SK-N-SH (cell line): ENCODE measurements at regions not wholly inside any gene's neighbourhood (a gene's known extent, or its start where the extent isn't known, plus 50 kb on each side); places are given as distances from the start of the nearest gene placed in this dataset.

Experiments
- CTCF ChIA-PET: fragments of 300-600, 350-600 bp; formaldehyde crosslinking; extraction: SDS; loops from one replicate; lab custom pipeline; 2021; lab: Yijun Ruan, JAX
- POLR2A ChIA-PET: fragments of 350-600 bp; sonication (Branson Sonifier 250); formaldehyde crosslinking; extraction: SDS; loops from one replicate; lab custom pipeline; 2020; ENCODE audit warnings: antibody characterized with exemption, inconsistent platforms; lab: Yijun Ruan, JAX
- DNase-seq: peaks from one replicate; pipeline ENCODE4 v3.0.0; 2012
- H2AFZ ChIP-seq: fragments of 200-600 bp; sonication (generic); 2 replicates; pipeline ENCODE4 v1.8.1; 2016; ENCODE audit warnings: antibody characterized with exemption, mild to moderate bottlenecking, low read depth
- H3F3A ChIP-seq: fragments of 200-600 bp; sonication (generic); replicated peaks from 2 replicates; pipeline ENCODE3; 2016; ENCODE audit warnings: antibody characterized with exemption, mild to moderate bottlenecking; ENCODE audit not compliant: insufficient read depth
- H3K27ac ChIP-seq, 2 experiments: fragments of 200-500 bp in 1 of 2; fragments of 200-600 bp in 1 of 2; sonication (Bioruptor generic) in 1 of 2; sonication (generic), shearing (Covaris generic) in 1 of 2; 2 replicates each; pipeline versions ENCODE4 v1.5.1 to v1.6.1; 2014 to 2016; ENCODE audit warnings: low read depth in 2 of 2, inconsistent platforms in 1 of 2, low read length in 1 of 2, mild to moderate bottlenecking in 1 of 2, mixed read lengths in 1 of 2
- H3K27me3 ChIP-seq: fragments of 200-600 bp; sonication (generic), shearing (Covaris generic); 2 replicates; pipeline ENCODE4 v1.6.1; 2016; ENCODE audit warnings: mixed run types; ENCODE audit not compliant: insufficient read depth
- H3K36me3 ChIP-seq, 2 experiments: fragments of 200-500 bp in 1 of 2; fragments of 200-600 bp in 1 of 2; sonication (Bioruptor generic) in 1 of 2; sonication (generic) in 1 of 2; replicated peaks in 1 of 2; 2 replicates each; pipeline versions ENCODE3 to v1.5.1; 2014 to 2016; ENCODE audit warnings: low read length in 1 of 2, mild to moderate bottlenecking in 1 of 2; ENCODE audit not compliant: insufficient read depth in 2 of 2, control insufficient read depth in 1 of 2
- H3K4me1 ChIP-seq, 2 experiments: fragments of 200-500 bp in 1 of 2; fragments of 200-600 bp in 1 of 2; sonication (Bioruptor generic) in 1 of 2; sonication (generic), shearing (Covaris generic) in 1 of 2; 2 replicates each; pipeline versions ENCODE4 v1.5.1 to v1.6.1; 2014 to 2016; ENCODE audit warnings: low read depth in 1 of 2, low read length in 1 of 2, mixed run types in 1 of 2; ENCODE audit not compliant: insufficient read depth in 2 of 2, control insufficient read depth in 1 of 2
- H3K4me2 ChIP-seq: fragments of 200-600 bp; sonication (generic), shearing (Covaris generic); 2 replicates; pipeline ENCODE4 v1.6.1; 2017; ENCODE audit warnings: mixed run types
- H3K4me3 ChIP-seq, 2 experiments: fragments of 200-500 bp in 1 of 2; fragments of 200-600 bp in 1 of 2; sonication (Bioruptor generic) in 1 of 2; sonication (generic), shearing (Covaris generic) in 1 of 2; 2 replicates each; pipeline versions ENCODE4 v1.5.1 to v1.8.1; 2014 to 2016; ENCODE audit warnings: low read depth in 2 of 2, inconsistent platforms in 1 of 2, low read length in 1 of 2, mild to moderate bottlenecking in 1 of 2, mixed read lengths in 1 of 2, moderate library complexity in 1 of 2
- H3K79me2 ChIP-seq: fragments of 200-600 bp; sonication (generic); 2 replicates; pipeline ENCODE4 v1.8.1; 2017; ENCODE audit warnings: mild to moderate bottlenecking; ENCODE audit not compliant: insufficient read depth
- H3K9ac ChIP-seq: fragments of 200-600 bp; sonication (generic); 2 replicates; pipeline ENCODE4 v1.6.1; 2017; ENCODE audit warnings: mixed run types
- H3K9me2 ChIP-seq: fragments of 200-600 bp; sonication (generic); 2 replicates; pipeline ENCODE4 v1.6.1; 2017; ENCODE audit warnings: mixed run types
- H3K9me3 ChIP-seq: fragments of 200-600 bp; sonication (generic); 2 replicates; pipeline ENCODE4 v1.6.1; 2017; ENCODE audit warnings: mixed run types, mild to moderate bottlenecking, moderate library complexity
- H4K20me1 ChIP-seq: fragments of 200-600 bp; sonication (generic); 2 replicates; pipeline ENCODE4 v1.6.1; 2017; ENCODE audit warnings: mild to moderate bottlenecking, mixed run types; ENCODE audit not compliant: insufficient read depth
- CHD2 ChIP-seq: fragments of 150-350 bp; IDR thresholded peaks from 2 replicates; pipeline ENCODE4 v1.6.1; 2018; ENCODE audit warnings: low read length; ENCODE audit not compliant: partially characterized antibody
- FOXM1 ChIP-seq: IDR thresholded peaks from 2 replicates; pipeline ENCODE4 v1.4.0; 2012; ENCODE audit warnings: low read depth, mild to moderate bottlenecking
- GATA2 ChIP-seq: sonication (generic); formaldehyde crosslinking; IDR thresholded peaks from 2 replicates; pipeline ENCODE4 v1.5.0; 2020; ENCODE audit warnings: mild to moderate bottlenecking, missing genetic modification reagents
- MEF2A ChIP-seq: IDR thresholded peaks from 2 replicates; pipeline ENCODE4 v1.4.0; 2012; ENCODE audit warnings: low read depth, borderline replicate concordance
- NFIC ChIP-seq: IDR thresholded peaks from 2 replicates; pipeline ENCODE4 v1.4.0; 2012; ENCODE audit warnings: borderline replicate concordance
- SIN3A ChIP-seq: IDR thresholded peaks from 2 replicates; pipeline ENCODE4 v1.6.1; 2012; ENCODE audit warnings: low read depth, mild to moderate bottlenecking, low read length, moderate library complexity, borderline replicate concordance
- WGBS: methylation state at CpG from one replicate; pipeline ENCODE4 v1.1.6; 2017; ENCODE audit warnings: low lambda C conversion rate; 5-methylcytosine and 5-hydroxymethylcytosine counted together
- TF ChIP-seq, protein P1 (sequence below): IDR thresholded peaks from 2 replicates; pipeline ENCODE4 v1.6.1; 2012; ENCODE audit warnings: mild to moderate bottlenecking, low read depth, low read length, moderate library complexity
- TF ChIP-seq, protein P2 (sequence below): IDR thresholded peaks from 2 replicates; pipeline ENCODE4; 2012

DNA sequence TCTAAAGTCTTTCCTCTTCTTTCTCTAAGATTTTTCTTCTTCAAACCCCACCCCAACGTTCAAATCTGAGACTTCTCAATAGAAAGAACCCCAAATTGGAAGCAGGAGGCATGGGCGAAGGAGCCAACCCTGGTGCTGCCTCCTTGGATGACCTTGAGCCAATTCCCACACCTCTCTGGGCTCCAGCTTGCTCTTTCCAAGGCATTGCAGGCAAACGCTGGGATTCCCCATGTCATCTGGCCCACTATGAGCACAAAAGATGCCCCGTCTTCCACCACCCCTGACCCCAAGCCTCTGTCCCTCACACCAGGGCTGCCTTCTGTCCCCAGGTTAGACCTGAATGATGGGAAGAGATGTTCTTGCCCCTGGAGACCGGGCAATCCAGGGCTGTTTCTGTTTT lies 57.0 kb downstream of the TTC32 start:
- H3K9me3 ChIP-seq, result no peaks in the 10 kb centered on the region
- no peaks in the 10 kb centered on the region for H3K36me3 ChIP-seq
- H3K4me3 ChIP-seq, result no peak overlapping the region
- POLR2A ChIA-PET, result no interaction called here
- no peaks in the 10 kb centered on the region for H4K20me1 ChIP-seq
- H3K27ac ChIP-seq, result no peak overlapping the region
- no peak overlapping the region for H2AFZ ChIP-seq
- no peak overlapping the region for H3K9ac ChIP-seq
- no peak for DNase-seq
- no peaks in the 10 kb centered on the region for H3K9me2 ChIP-seq
- no peak for TF ChIP-seq SIN3A
- TF ChIP-seq, protein P1, sequence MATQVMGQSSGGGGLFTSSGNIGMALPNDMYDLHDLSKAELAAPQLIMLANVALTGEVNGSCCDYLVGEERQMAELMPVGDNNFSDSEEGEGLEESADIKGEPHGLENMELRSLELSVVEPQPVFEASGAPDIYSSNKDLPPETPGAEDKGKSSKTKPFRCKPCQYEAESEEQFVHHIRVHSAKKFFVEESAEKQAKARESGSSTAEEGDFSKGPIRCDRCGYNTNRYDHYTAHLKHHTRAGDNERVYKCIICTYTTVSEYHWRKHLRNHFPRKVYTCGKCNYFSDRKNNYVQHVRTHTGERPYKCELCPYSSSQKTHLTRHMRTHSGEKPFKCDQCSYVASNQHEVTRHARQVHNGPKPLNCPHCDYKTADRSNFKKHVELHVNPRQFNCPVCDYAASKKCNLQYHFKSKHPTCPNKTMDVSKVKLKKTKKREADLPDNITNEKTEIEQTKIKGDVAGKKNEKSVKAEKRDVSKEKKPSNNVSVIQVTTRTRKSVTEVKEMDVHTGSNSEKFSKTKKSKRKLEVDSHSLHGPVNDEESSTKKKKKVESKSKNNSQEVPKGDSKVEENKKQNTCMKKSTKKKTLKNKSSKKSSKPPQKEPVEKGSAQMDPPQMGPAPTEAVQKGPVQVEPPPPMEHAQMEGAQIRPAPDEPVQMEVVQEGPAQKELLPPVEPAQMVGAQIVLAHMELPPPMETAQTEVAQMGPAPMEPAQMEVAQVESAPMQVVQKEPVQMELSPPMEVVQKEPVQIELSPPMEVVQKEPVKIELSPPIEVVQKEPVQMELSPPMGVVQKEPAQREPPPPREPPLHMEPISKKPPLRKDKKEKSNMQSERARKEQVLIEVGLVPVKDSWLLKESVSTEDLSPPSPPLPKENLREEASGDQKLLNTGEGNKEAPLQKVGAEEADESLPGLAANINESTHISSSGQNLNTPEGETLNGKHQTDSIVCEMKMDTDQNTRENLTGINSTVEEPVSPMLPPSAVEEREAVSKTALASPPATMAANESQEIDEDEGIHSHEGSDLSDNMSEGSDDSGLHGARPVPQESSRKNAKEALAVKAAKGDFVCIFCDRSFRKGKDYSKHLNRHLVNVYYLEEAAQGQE, result no peak
- H3K27me3 ChIP-seq, result peaks cover 61% of the 10 kb centered on the region; the same call in 1 of the 2 replicates
- no peaks in the 10 kb centered on the region; a peak in 1 of 4 replicates for H3K4me1 ChIP-seq
- 8% methylated on average over 5 of the region's 5 CpGs for WGBS
- H3K79me2 ChIP-seq, result no peaks in the 10 kb centered on the region
- CTCF ChIA-PET, result interaction anchor here (1.5 kb wide), 1 partner anchor 20 kb away, joined by 5 read pairs; no protein-coding TSS in a partner anchor
- no peak overlapping the region for H3K4me2 ChIP-seq
- H3F3A ChIP-seq, result no peaks in the 10 kb centered on the region

DNA sequence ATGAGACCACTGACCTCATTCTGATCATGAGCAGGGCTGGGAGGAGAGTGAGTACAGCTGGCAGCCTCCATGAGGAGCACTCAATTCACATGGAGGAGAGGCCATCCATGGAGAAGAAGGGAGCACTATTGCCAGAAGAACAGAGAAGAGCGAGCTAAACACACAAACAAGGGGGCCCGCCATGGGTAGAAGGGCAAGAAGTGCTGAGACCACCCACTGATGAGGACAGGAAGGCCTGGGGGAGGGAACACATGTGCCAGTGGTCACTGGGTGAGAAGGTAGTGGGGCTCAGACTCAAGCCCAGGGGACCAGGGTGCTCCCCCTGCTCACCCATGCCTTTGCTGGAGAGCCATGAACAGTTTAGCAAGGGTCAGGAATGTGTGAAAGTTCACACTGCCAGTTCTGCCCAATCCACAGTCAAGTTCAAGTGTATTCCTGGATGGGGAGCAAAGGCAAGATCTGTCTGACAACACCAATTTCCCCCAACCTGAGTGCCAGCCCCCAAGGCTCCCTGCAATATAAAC lies 57.7 kb downstream of the TTC32 start:
- H3K9me2 ChIP-seq, result no peaks in the 10 kb centered on the region
- 9% methylated on average over 2 of the region's 2 CpGs for WGBS
- H3K4me3 ChIP-seq, result no peak overlapping the region
- H3F3A ChIP-seq, result no peaks in the 10 kb centered on the region
- no peak for TF ChIP-seq FOXM1
- no peak for TF ChIP-seq CHD2
- no peak for TF ChIP-seq GATA2
- no peak for TF ChIP-seq NFIC
- TF ChIP-seq, protein P2, sequence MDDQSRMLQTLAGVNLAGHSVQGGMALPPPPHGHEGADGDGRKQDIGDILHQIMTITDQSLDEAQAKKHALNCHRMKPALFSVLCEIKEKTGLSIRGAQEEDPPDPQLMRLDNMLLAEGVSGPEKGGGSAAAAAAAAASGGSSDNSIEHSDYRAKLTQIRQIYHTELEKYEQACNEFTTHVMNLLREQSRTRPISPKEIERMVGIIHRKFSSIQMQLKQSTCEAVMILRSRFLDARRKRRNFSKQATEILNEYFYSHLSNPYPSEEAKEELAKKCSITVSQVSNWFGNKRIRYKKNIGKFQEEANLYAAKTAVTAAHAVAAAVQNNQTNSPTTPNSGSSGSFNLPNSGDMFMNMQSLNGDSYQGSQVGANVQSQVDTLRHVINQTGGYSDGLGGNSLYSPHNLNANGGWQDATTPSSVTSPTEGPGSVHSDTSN, result no peak
- TF ChIP-seq MEF2A, result no peak
- H3K27ac ChIP-seq, result no peak overlapping the region
- no peaks in the 10 kb centered on the region; a peak in 1 of 4 replicates for H3K4me1 ChIP-seq
- ChIA-PET CTCF (interaction anchor here (0.6 kb wide), 1 partner anchor 14 kb away, joined by 3 read pairs; no protein-coding TSS in a partner anchor), POLR2A (no interaction called here)
- no peak overlapping the region for H3K9ac ChIP-seq
- H3K79me2 ChIP-seq, result no peaks in the 10 kb centered on the region
- DNase-seq, result no peak
- H3K27me3 ChIP-seq, result peaks cover 63% of the 10 kb centered on the region; the same call in 1 of the 2 replicates
- no peaks in the 10 kb centered on the region for H4K20me1 ChIP-seq
- no peaks in the 10 kb centered on the region for H3K9me3 ChIP-seq
- no peak overlapping the region for H2AFZ ChIP-seq
- H3K36me3 ChIP-seq, result no peaks in the 10 kb centered on the region
- H3K4me2 ChIP-seq, result no peak overlapping the region
